NCI-H524 treated with DMSO at 0.1 percent for 48 hours (cell line): ENCODE measurements at regions not wholly inside any gene's neighbourhood (a gene's known extent, or its start where the extent isn't known, plus 50 kb on each side); places are given as distances from the start of the nearest gene placed in this dataset.

Experiments
- DNase-seq: peaks from one replicate; lab custom pipeline; 2025; lab: John Stamatoyannopoulos, UW

DNA sequence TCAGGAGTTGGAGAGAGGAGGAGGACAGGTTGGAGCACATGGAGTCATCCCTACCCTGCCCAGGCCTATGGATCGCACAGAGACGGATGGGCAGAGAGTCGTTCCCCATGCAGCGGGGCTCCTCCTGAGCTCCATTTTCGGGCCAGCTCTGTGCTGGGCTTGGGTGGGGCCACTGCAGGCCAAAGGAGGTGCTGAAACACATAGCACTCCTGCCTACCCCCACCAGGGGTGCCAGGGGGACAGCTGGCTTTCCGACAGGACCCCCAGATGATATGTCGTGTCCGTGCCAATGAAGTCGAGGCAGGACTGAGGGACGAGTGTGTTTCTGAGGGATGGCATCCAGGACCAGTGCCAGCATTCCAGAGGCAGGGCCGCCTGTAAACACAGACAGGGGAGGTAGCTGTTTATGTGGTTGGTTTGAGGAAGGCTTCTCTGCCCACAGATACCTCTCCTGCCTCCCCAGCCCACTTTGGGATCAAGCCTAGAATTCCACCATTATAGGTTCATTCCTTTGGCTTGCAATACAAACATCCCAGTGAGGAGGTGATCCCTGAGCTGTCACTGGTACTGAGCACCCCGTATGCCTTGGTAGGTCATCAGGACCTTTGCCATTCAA is 116.6 kb downstream of the GLI2 start:
- no peak for DNase-seq

DNA sequence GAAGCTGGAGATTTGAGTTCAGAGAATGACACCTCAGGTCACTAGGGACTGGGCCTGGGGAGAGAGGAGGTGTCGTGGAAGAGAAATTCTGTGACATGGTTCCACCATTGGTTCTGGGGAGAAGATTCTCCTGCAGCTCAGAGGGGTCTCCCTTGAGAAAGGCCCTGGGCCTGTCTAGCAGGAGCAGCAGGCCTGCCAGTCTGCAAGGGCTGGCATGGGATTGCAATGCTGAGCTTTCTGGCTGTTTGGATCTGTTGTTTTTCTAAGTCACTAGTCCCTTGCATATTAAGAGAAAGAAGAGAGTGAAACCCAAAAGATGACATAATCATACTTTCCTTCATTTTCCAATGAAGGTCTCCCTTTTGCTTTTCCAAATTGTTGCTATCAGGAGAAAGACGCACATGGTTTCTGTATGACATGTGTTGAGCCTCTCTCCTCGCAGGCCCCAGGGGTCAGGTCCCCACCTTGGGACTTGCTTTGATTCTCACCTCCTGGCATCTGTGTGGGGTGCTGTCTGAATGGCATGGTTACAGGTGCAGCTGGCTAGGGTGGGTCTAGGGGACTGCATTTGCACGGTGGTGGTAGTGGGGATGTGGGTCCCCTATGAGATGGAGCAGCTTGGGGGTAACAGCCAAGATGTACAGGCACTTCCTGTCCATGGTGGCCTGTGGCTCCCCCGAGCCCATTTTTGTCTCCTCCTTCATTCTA is 117.8 kb downstream of the GLI2 start:
- no peak for DNase-seq

DNA sequence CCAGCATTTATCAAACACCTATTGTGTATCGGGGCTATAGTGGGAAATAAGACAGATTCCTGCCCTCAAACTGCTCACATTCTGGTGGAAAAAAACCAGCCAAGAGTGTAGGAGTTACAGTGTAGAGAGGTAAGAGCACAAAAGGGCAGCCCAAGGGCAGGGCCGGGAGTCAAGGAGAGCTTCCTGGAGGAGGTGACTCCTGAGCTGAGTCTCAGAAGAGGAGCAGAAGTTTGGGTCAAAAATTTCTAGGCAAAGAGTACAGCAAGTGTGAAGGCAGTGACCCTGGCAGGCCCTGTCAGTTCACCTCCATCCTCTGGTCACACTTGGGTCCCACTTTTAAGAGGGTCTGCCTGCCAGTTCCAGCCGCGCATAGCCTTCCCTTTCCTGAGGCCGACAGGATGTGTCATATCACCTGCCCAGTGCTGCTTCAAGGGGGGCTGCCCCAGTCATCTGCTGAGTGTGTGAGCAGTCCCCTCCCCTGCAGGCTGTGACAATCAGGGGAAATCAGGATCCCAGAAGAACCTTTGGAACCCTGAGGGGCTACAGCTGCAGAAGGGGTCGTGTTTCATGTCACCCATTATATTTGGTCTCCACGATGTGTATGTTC is 118.4 kb downstream of the GLI2 start:
- DNase-seq, result no peak

DNA sequence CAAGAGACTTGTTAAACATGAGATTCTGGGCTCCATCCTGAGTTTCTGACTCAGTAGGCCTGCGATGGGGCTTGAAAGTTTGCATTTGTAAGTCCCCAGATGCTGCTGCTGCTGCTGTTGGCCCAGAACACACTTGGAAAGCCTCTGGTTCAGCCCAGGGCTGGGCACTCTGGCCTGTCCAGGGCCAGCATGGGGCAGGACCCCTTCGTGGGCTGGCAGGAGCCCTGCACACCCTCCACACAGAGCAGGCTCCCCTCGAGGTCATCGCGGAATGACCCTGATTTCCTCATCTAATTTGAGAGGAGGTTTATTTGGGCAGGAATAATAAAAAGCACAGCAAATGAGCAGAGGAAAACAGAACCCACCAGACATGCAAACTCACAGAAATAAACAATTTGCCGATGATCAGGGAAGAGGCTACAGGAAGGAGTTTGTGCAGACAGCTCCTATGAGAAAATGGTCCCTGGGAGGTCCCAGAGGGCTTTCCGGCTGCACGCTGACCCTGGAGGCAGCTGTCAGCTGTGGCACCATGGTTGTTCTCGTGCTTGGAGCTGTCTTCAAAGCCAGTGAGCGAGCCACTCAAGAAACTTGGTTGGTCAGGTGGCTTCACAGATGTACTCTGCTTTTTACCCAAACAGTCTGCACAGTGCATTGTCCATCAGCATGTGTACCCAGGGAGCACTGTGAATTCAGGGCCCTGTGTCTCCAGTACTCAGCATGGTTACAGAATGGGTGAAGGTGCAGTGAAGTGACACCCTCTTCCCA is 119.3 kb downstream of the GLI2 start:
- no peak for DNase-seq

DNA sequence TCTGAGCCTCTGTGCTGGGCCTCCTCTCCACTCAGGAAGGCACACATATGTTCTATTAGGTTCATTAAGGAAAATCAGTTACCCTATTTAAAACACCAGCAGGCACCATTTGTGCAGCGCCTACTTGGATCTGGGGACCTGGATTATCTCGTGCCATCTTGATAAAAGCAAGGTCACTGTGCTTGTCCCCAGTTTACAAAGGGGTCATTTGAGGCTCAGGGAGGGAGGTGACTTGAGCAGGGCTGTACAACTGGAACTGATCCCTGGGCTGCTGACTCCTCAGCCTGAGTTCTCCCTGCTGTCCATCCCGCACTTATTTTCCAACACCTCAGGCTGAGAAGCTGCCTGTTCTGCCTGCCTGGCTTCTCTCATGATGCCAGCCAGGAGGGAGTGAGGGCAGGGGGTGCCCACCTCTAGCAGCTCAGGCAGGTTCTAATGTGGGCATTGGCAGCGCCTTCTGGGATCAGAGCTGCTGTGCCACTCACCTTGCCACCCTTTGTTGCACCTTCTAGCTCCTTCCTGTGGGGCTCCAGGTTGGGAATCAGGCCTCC is 120.3 kb downstream of the GLI2 start:
- no peak for DNase-seq

DNA sequence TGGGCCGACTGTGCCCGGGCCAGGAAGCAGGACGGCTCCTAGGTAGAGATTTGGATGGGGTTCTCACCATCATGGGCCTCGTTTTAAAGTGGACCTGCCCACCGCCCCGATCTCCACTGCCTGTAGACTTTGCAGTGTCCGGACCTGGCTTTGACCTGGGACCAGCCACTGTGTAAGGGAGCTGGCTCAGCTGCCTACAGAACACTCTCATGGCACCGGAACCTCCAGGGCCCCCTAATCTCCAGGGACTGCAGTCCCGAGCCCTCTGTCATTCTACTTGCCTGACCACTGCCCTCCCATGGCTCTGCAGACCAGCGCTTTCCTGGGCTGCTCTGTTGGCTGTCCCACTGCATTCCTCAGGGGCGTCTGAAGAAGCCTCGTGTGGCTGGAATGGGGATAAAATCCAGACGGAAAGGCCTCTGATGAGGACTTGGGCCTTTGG is 120.8 kb downstream of the GLI2 start:
- DNase-seq, result no peak

DNA sequence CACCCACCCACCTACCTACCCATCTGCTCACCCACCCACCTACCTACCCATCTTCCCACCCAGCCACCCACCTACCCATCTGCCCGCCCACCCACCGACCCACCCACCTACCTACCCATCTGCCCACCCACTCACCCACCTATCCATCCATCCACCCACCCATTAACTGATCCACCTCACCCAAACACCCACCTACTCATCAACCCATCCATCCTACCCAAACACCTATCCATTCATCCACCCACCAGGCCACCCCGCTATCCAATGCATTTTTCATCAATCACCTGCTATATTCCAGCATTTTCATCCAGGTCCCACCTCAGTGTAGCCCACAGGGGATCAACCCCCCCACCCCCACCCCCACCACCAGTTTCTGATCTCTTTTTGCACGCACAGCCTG is 121.8 kb downstream of the GLI2 start:
- DNase-seq, result no peak

DNA sequence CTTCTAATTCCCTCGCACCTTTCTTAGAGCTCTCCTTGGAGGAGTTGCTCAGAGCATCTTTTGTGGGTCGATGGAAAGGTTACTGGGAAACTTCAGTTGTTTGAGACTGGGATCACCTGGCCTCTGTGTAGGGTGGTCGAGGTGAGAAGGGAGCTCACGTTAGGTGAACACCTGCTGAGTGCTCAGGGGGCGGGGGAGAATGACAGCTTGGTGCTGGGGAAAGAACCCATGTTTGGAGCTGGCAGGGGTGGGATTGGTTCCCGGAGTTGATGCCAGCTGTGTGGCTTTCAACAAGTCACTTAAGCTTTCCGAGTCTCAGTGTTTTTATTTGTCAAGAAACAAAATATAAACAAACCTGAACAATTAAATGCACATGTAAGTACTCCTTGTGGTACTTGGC is 122.3 kb downstream of the GLI2 start:
- no peak for DNase-seq

DNA sequence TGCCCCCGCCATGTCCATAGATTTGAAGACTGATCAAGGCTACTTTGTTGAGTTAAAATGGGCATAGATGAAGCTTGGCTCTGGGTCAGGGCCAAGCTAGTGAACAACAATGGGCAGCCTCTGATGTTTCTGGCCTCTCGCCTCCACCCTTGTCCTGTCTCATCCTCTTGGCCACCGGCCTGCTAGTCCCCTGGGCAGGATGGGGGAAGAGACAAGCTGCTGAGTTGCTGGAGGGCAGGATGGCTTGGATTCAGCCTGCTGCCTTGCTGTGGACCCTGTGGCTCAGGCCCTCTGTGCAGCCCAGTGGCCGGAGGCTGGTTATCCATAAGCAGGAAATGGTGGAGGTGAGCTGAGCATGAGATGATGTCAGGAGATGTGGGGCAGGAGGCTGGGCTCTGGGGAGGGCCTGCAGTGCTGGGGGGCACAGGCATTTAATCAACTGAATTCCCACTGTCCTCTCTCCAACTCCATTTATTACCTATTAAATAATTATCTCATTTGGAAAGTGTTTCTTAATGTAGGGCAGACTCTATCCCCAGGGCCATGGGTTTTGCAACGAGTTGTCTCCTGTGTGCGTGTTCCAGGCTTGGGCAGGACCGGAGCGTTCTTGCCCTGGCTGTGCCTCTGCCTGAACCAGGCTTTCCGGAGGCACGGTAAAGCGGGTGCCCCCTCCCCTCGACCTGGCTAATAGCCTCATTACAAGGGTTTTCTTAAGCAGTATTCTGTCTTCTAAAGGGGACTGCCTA is 122.9 kb downstream of the GLI2 start:
- DNase-seq, result no peak

DNA sequence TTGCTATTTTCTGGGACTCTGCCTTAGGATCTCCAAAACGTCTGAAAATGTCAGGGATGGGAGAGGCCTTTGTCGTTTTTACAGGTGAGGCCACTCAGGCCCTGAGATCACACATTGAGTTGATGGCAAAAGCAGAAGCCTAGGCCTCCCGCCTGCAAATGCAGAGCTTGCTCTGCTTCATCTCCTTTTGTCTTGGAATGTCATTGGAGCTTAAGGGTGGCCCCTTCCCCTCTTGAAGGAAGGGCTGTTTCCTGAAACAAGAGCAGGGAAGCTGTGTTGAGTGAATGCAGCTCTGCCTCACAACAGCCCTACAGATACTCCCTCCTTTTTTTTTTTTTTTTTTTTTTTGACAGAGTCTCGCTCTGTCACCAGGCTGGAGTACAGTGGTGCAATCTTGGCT is 123.5 kb downstream of the GLI2 start:
- DNase-seq, result no peak

DNA sequence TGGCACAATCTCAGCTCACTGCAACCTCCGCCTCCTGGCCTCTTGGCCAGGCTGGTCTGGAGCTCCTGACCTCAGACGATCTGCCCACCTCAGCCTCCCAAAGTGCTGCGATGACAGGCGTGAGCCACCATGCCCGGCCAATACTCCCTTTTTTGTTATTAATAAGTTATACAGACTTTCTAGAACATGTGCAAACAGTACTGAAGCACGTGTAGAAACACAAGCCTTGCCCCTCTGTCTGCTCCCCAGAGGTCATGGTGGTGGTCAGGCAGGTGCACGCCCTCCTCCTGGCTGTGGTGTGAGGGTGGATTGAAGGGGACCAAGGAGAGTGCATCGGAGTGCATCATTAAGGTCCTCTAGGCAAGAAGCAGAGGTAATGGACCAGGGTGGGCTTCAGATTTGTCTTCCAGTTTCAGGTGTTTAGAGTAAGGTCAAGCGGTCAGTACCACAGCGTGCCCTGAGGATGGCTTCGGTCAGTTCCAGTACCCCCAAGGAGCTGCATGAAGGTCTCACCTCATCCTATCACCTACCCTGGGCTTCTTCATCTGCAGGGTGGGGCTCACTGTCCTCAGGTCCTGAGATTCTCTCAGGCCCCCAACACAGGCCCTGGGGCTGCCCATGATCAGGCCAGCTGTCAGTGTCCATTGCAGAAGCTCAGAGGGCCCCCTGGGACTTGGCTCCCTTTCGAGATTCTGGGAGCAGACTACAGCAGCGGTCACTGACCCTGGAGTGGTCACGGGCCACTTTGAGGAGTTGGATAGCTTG is 124.3 kb downstream of the GLI2 start:
- DNase-seq, result no peak

DNA sequence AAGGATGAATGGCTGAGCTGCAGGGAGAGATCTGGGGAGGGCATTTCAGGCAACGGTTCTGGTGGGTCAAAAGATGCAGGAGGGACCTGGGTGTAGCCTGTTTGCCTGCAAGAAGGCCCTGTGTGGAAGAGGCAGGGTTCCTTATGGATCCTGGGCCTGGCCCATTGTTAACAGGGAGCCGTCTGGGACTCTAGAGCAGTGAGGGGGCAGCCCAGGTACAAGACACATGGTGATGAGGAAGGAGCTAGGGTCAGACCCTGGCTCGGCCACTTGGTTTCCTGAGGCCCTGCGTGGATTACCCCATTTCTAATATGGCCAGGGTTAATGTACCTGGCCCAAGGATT is 124.9 kb downstream of the GLI2 start:
- no peak for DNase-seq

DNA sequence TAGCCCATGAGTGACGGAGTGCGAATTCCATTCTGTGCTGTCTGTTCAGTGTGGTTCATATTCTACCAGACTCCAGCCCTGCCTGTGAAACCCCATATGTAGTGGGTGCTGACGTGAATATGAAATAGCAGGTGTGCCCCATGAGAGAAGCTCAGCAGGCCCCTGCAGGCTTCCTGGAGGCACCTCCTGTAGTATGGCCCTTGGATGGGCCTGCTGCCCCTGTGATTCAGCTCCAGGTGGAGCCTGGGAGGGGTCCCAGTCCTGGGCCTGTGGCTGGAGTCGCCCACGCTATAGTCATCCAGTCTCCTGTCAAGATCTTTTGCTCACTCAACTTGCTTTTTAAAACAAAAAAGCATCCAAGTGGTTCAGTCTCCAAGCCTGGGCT is 125.5 kb downstream of the GLI2 start:
- no peak for DNase-seq

DNA sequence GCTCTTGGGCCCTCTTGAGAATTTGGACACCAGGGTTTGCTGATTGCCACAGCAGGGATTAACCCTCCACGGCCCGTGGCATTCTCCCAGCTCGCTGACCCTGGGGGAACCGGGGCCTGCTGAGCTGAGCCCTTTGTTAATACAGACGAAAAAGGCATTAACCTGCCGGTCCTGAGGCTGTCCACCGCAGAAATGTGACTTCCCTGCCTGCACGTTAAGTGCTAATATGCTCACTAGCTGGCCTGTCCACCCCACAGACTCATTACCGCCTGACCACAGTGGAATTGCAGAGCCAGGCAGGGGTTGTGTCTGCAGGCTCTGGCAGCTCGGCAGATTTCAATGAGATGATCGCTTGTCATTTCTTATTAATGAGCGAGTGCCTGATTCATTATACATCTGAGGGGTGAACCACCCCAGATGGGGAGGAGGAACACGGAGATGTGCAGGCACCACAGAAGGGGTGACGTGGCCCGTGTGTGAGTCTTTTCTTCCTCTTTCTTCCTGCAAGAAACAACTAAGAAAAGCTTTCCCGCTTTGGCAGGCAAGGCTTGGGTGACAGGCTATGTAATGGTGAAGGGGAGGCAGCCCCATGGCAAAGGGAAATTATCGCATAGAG is 126.0 kb downstream of the GLI2 start:
- DNase-seq, result no peak

DNA sequence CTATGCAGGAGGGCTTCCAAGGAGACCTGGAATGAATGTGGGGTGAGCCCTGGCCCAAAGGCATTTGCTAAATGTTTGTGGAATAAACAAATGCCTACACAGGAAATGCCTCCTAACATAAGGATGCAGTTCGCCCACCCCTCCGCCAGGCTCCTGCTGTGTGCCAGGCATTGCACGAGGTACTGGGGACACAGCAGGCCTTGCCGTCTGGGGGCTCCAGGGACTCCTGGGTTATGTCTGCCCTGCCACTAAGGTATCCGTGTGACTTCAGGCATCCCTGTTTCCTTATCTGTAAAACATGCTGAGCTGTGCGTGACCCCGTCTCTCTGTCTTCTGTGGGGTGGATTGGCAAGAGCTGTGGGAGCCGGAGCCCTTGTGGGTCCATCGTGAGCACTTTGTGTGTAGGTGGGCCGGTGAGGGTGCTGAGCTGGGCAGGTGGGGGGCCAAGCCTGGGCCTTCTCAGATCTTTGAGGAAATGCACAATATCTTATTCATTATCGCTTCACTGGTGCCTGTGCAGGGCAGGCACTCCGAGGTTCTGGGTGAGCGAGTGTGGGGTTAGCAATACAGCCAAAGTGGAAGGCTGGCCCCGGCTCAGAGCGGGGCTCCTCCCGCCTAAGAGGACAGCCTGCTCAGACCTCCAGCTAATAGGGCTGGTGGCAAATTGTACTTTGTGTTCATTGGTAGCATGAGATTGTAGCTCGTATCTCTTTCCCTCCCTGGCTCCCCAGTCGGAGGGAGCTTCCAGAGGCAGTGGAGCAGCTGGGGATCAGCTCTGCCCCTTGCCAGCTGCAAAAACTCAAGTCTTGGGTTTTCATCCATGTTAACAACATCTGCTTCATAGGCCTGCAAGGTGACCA is 126.8 kb downstream of the GLI2 start:
- DNase-seq, result no peak

DNA sequence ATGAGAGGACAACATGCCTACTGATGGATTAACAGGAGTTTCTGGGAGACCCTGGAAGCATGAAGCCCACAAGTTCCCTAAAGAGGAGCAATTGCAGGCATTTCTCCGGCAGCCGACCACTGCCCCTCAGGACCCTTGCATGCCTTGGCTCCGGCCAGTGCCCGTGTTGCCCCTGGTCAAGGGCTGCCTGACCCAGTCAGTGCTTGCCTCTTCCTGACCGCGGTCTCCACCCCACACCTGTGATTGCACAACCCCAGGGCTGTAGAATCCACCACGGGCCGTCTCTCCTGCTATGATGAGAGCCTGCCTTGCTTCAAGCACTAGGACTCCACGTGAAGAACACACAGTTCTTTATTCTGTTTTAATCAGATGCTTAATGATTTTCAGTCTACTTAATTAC is 127.5 kb downstream of the GLI2 start:
- DNase-seq, result no peak

DNA sequence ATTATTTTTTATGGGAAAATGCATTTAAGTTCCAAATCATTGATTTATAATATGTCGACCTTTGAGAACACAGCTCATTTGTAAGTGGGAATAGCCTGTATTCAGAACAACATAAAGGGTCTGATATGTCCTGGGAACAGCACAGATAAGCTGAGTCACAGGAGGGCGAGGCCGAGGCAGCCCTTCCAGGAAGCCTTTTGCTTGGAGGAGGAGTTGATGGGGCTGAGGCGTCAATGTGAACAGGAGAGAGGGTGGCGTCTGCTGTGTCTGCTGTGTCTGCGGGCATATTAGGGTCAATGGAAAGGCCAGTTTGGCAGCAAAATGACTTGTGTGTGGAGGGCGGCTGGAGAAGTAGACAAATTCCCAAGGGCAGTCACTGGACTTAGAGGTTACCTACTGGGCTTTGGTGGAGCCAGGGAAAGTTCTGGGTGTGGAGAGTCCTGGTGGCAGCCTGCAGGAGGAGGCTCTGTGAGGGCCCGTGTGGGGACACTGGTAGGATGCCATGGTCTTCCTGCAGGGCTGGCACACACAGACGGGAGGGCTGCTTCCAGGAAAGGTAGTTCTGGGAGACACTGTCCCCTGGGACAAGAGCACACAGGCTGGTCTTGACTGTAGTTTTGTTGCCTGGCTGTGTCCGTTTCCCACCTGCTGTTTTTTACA is 128.1 kb downstream of the GLI2 start:
- no peak for DNase-seq

DNA sequence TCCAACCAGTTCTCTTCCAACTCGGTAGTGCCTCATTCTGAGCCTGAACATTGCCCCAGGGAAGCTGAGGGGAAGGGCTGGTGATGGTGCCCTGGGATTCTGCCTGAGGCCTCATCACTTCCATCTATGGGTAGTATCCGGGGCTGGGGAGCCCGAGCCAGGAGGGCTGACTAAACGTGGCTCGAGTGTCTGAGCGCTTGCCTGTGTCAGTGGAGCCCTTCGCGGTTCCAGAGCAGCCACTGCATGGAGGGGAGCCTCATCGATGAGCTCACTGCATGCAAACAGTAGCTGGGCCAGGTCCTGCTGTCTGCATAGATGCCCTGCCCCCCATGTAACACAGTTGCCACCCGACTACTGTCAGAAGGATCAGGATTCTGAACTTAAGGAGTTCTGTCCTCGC is 129.3 kb downstream of the GLI2 start:
- no peak for DNase-seq

DNA sequence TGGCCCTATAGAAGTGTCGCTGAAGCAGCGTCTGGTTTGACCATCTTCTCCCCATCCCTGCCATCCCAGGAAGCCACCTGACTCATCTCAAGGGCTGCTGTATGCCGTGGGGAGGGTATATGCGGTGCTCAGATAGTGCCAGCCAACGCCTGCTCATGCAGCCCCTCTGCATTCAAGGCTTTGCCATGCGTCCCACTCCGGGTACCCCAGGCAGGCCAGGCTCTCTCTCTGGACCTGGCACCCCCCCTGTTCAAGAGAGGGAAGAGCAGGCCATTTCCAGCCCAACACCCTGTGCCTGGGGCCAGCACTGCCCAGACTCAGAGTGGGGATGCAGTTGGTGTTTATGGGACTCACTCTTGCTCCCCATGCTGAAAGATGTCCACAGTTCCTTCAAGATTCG is 130.0 kb downstream of the GLI2 start:
- DNase-seq, result no peak
